NOMO-1 treated with DMSO at 0.1 percent for 48 hours (cell line): ENCODE measurements at regions not wholly inside any gene's neighbourhood (a gene's known extent, or its start where the extent isn't known, plus 50 kb on each side); places are given as distances from the start of the nearest gene placed in this dataset.

Source experiments
- DNase-seq: peaks from one replicate; lab custom pipeline; 2025; ENCODE audit not compliant: unreplicated experiment; lab: John Stamatoyannopoulos, UW

DNA sequence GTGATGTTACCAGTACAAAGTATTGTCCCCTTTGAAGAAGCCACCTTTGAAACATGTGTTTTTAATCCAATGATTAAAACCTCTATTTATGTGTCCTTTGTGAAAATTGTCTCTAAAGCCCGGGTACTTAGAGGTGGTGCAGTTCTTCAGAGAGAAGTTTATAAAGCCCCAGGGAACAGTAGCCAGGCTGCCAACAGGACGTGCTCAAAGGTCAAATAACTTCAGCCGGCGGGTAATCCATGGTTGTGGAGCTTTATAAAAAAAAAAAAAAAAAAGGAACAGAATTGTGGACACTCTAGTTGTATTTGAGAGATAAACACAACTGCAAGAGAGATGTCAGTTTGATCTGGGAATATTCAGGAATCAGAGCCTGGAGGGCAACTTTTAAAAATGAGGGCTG lies 57.9 kb upstream of the CTNND2 start:
- DNase-seq = no peak

DNA sequence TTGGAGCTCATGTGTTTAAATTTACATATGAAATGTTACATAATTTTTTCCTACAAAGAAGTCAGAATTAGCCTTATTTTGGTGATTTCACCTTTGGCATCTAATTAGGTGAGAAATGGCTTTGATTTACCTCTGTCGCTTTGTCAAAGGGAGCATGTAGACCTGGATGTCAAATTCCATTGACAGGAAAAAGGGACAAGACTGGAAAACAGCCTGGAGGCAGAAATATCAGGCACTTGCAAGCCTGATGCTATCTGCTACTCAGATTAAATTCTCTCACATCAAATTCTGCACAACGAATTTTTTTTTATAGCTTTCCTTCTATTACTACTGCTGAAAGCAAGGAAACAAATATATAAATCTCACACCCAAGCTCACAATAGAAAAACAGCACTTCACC lies 54.1 kb upstream of the CTNND2 start:
- no peak for DNase-seq

DNA sequence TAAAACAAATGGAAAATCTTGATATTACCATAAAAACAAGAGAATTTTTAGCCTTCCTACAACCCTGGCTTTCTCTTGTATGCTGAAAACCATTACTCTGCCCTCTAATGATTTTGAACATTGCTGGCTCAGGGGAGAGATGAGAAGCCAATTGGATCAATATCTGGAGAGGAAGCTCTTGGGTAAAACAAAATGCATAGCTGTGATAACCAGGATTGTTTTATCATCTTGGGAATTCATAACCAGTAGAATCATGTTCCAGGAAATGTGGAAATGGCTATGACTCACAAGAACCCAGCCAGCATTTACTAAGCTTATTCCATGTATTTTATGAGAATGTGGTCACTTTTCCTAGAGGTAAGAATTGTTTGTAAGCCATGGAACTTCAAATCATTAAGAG lies 51.1 kb upstream of the CTNND2 start:
- DNase-seq = no peak
